ENCODE measurements at regions not wholly inside any gene's neighbourhood (a gene's known extent, or its start where the extent isn't known, plus 50 kb on each side); places are given as distances from the start of the nearest gene placed in this dataset.

DNA sequence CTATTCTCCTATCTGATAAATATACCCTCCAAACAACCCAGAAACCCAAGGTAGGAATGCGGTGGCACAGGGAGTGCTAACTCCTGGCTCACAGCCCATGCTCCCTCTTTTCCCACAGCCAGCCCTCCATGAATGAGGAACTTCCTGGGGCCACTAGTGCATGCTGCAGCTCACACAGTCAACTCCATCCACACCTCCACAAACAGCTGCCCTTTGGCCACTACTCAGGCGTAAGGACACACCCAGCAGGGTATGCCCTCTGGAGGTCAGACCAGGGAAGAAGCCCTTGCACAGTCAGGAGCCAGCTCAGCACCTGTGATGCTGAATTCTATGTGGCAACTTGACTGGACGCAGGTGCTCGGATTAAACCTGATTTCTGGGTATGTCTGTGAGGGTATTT, 85.2 kb upstream of the PIK3CG start:
- H3K4me1 ChIP-seq (ENCODE audit: control insufficient read depth in 1 of 2, insufficient read depth in 2 of 2, low read length in 2 of 2): peaks cover 23 to 63% of the 10 kb centered on the region in 2 experiments
- H3K27ac ChIP-seq (ENCODE audit: low read depth, low read length): peak overlapping the region; percentile 6; the same call in 1 of the 2 replicates
- H3K4me2 ChIP-seq (ENCODE audit: low read length): peak overlapping the region; percentile 50
- CTCF ChIA-PET: interaction anchor here (0.8 to 2.6 kb wide), 8 partner anchors 13 to 603 kb away, joined by 3 to 22 read pairs (median 8); partner anchors contain the start of gene CCDC71L
- no peak overlapping the region for H3K4me3 ChIP-seq (replicated peaks in 1 of 2; ENCODE audit: low read depth in 1 of 2, low read length in 2 of 2)
- no peaks in the 10 kb centered on the region for H3K9me3 ChIP-seq (ENCODE audit: control insufficient read depth in 1 of 2, insufficient read depth in 1 of 2, low read depth in 1 of 2, low read length in 2 of 2)
- H2AFZ ChIP-seq (ENCODE audit: low read depth, low read length, poor library complexity, severe bottlenecking): no peak overlapping the region
- no peaks in the 10 kb centered on the region for H3K27me3 ChIP-seq (ENCODE audit: insufficient read depth, low read length)
- intact Hi-C loops (cut with micrococcal nuclease): loop anchor here (1.0 to 5.0 kb wide), 2 partner anchors 238 to 603 kb away; no protein-coding TSS in a partner anchor
- no peaks in the 10 kb centered on the region for H3K9me2 ChIP-seq (ENCODE audit: insufficient read depth)
- peak overlapping the region; percentile 37 for H3K9ac ChIP-seq (ENCODE audit: low read length)
- BruUV-seq (replicated peaks): no TSS peak
- no peaks in the 10 kb centered on the region for H3K36me3 ChIP-seq (ENCODE audit: control insufficient read depth in 1 of 2, insufficient read depth in 2 of 2, low read length in 2 of 2)
- TF ChIP-seq SIN3A (IDR thresholded peaks at IDR 0.05; ENCODE audit: low read depth) (no peak), POLR2A (IDR thresholded peaks at IDR 0.05; ENCODE audit: borderline replicate concordance, extremely low read depth, insufficient read depth, insufficient read length) (no peak), FOSL1 (IDR thresholded peaks at IDR 0.05; ENCODE audit: low read depth) (no peak), POLR2AphosphoS5 (IDR thresholded peaks at IDR 0.05; ENCODE audit: low read depth, low read length) (0 out of 2 replicates have a peak, but pooled peaks have one; percentile 21), SP1 (IDR thresholded peaks at IDR 0.05; ENCODE audit: low read depth) (peak; percentile 23; the same call in 1 of the 2 replicates), EGR1 (IDR thresholded peaks at IDR 0.05; ENCODE audit: low read depth) (no peak), RAD21 (IDR thresholded peaks at IDR 0.05; ENCODE audit: low read depth) (peak; percentile 79), ELF1 (IDR thresholded peaks at IDR 0.05; ENCODE audit: borderline replicate concordance, low read depth) (no peak), SRF (IDR thresholded peaks at IDR 0.05; ENCODE audit: low read depth) (no peak), ZNF274 (IDR thresholded peaks at IDR 0.05; ENCODE audit: low read depth, low read length) (no peak), YY1 (IDR thresholded peaks at IDR 0.05; ENCODE audit: extremely low read depth, insufficient replicate concordance, low read depth, low read length) (peak; percentile 49), ZBTB33 (IDR thresholded peaks at IDR 0.05; ENCODE audit: extremely low read depth, insufficient replicate concordance, low read length) (no peak), JUND (IDR thresholded peaks at IDR 0.05) (no peak), EZH2 (IDR thresholded peaks at IDR 0.05) (no peak), ZFX (IDR thresholded peaks at IDR 0.05) (no peak), CBX3 (IDR thresholded peaks at IDR 0.05; ENCODE audit: low read depth) (peak; percentile 81), MAX (IDR thresholded peaks at IDR 0.05) (peak; percentile 76), EZH2phosphoT487 (IDR thresholded peaks at IDR 0.05; ENCODE audit: borderline replicate concordance) (no peak)
- TF ChIP-seq, protein P1, sequence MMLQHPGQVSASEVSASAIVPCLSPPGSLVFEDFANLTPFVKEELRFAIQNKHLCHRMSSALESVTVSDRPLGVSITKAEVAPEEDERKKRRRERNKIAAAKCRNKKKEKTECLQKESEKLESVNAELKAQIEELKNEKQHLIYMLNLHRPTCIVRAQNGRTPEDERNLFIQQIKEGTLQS (IDR thresholded peaks at IDR 0.05): no peak
- TF ChIP-seq, protein P2, sequence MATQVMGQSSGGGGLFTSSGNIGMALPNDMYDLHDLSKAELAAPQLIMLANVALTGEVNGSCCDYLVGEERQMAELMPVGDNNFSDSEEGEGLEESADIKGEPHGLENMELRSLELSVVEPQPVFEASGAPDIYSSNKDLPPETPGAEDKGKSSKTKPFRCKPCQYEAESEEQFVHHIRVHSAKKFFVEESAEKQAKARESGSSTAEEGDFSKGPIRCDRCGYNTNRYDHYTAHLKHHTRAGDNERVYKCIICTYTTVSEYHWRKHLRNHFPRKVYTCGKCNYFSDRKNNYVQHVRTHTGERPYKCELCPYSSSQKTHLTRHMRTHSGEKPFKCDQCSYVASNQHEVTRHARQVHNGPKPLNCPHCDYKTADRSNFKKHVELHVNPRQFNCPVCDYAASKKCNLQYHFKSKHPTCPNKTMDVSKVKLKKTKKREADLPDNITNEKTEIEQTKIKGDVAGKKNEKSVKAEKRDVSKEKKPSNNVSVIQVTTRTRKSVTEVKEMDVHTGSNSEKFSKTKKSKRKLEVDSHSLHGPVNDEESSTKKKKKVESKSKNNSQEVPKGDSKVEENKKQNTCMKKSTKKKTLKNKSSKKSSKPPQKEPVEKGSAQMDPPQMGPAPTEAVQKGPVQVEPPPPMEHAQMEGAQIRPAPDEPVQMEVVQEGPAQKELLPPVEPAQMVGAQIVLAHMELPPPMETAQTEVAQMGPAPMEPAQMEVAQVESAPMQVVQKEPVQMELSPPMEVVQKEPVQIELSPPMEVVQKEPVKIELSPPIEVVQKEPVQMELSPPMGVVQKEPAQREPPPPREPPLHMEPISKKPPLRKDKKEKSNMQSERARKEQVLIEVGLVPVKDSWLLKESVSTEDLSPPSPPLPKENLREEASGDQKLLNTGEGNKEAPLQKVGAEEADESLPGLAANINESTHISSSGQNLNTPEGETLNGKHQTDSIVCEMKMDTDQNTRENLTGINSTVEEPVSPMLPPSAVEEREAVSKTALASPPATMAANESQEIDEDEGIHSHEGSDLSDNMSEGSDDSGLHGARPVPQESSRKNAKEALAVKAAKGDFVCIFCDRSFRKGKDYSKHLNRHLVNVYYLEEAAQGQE (IDR thresholded peaks at IDR 0.05; ENCODE audit: low read depth): no peak
- TF ChIP-seq, protein P3, sequence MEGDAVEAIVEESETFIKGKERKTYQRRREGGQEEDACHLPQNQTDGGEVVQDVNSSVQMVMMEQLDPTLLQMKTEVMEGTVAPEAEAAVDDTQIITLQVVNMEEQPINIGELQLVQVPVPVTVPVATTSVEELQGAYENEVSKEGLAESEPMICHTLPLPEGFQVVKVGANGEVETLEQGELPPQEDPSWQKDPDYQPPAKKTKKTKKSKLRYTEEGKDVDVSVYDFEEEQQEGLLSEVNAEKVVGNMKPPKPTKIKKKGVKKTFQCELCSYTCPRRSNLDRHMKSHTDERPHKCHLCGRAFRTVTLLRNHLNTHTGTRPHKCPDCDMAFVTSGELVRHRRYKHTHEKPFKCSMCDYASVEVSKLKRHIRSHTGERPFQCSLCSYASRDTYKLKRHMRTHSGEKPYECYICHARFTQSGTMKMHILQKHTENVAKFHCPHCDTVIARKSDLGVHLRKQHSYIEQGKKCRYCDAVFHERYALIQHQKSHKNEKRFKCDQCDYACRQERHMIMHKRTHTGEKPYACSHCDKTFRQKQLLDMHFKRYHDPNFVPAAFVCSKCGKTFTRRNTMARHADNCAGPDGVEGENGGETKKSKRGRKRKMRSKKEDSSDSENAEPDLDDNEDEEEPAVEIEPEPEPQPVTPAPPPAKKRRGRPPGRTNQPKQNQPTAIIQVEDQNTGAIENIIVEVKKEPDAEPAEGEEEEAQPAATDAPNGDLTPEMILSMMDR (IDR thresholded peaks at IDR 0.05 in 2 of 3, conservative IDR thresholded peaks at IDR 0.05 in 1 of 3; ENCODE audit: borderline replicate concordance in 1 of 3, insufficient read depth in 1 of 3, low read depth in 2 of 3, low read length in 2 of 3): peak; percentile 58 to 66 (median 64); a peak in 5 of 6 replicates
- no peaks in the 10 kb centered on the region for H3K79me2 ChIP-seq (ENCODE audit: insufficient read depth, low read length)
- H4K20me1 ChIP-seq (ENCODE audit: insufficient read depth): no peaks in the 10 kb centered on the region
- peak; percentile 59 for DNase-seq (ENCODE audit: low read depth, low spot score)
- POLR2A ChIA-PET: interaction anchor here (1.5 to 1.6 kb wide), 2 partner anchors 13 to 237 kb away, joined by 3 to 5 read pairs; no protein-coding TSS in a partner anchor
- peak; percentile 83 for ATAC-seq
- RAD21 ChIA-PET (ENCODE audit: low non-redundant PET in 1 of 2, low total read pairs in 2 of 2, uncharacterized antibody in 2 of 2, unreplicated experiment in 2 of 2): interaction anchor here (1.0 to 1.6 kb wide), 4 partner anchors 44 to 603 kb away, joined by 3 to 5 read pairs (median 3); no protein-coding TSS in a partner anchor
